Upper lobe of left lung (tissue), 4 donors: ENCODE measurements at regions not wholly inside any gene's neighbourhood (a gene's known extent, or its start where the extent isn't known, plus 50 kb on each side); places are given as distances from the start of the nearest gene placed in this dataset.

Experiments
- CTCF ChIP-seq, 6 experiments: fragments of 450-650 bp in 4 of 6; fragments of 200-600 bp in 2 of 6; sonication (generic) in 2 of 6; IDR thresholded peaks; one replicate each; pipeline ENCODE4 v1.5.1; 2016 to 2019; ENCODE audit warnings: antibody characterized with exemption in 6 of 6
- EP300 ChIP-seq, 4 donors: sonication (generic); formaldehyde crosslinking; IDR thresholded peaks; one replicate each; pipeline ENCODE4 v1.5.1; 2017; ENCODE audit warnings: antibody characterized with exemption in 4 of 4, control low read depth in 2 of 4

DNA sequence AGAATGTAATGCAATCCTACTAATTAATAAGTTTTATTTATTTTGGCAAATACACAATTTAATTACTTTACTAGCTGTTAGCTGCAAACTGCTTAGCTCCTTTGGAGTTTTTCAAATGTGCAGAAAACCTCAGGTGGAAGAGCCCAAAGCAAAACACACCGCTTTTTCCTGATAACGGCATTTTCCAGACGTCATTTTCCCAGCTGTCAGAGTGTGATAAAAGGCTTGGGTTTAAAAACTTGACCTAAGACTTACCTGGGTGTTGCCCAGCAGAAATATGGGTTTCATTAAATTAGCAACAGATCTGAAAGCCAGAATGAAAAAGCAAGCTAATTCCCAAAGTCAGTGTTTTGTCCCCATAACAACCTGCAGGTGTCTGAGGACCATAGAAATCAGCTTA lies 204.0 kb upstream of the HMCN1 start:
- TF ChIP-seq EP300 (IDR thresholded peaks at IDR 0.05) = no peak
- no peak for TF ChIP-seq CTCF (IDR thresholded peaks at IDR 0.05)
